ENCODE measurements at regions not wholly inside any gene's neighbourhood (a gene's known extent, or its start where the extent isn't known, plus 50 kb on each side); places are given as distances from the start of the nearest gene placed in this dataset.

DNA sequence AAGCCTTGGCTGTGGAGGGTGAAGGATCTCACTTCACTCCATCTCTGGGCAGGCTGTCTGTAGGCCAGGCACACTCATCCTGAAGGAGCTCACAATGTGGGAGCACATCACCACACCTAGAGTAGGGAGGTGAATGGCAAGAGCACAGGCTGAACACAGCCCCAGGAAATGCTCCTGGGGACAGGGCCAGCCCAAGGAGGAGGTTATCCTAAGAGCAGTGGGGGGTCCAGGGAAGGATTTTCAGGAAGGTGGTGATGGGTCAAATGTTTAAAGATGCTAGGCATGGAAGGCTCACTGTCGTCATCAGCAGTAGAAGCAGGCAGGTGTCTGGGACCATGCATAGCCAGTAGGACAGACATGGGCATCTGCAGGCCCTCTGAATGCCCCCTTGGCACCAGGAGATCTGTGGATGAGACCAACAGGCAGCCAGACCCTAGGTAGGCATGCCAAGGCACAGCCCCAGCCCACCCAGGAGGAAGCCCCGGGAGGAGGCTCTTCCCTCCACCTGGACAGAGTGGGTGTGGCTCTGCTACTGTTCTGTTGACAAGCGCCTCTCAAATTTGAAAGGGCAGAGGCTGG is 91.7 kb upstream of the RAB6C start:
- no peak overlapping the region for H3K4me3 ChIP-seq (replicated peaks; ENCODE audit: low read depth, low read length)
- TF ChIP-seq, protein P1, sequence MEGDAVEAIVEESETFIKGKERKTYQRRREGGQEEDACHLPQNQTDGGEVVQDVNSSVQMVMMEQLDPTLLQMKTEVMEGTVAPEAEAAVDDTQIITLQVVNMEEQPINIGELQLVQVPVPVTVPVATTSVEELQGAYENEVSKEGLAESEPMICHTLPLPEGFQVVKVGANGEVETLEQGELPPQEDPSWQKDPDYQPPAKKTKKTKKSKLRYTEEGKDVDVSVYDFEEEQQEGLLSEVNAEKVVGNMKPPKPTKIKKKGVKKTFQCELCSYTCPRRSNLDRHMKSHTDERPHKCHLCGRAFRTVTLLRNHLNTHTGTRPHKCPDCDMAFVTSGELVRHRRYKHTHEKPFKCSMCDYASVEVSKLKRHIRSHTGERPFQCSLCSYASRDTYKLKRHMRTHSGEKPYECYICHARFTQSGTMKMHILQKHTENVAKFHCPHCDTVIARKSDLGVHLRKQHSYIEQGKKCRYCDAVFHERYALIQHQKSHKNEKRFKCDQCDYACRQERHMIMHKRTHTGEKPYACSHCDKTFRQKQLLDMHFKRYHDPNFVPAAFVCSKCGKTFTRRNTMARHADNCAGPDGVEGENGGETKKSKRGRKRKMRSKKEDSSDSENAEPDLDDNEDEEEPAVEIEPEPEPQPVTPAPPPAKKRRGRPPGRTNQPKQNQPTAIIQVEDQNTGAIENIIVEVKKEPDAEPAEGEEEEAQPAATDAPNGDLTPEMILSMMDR (IDR thresholded peaks at IDR 0.05; ENCODE audit: low read depth, low read length, missing control alignments), result no peak
- no peak for DNase-seq (ENCODE audit: extremely low read depth, low read depth)

DNA sequence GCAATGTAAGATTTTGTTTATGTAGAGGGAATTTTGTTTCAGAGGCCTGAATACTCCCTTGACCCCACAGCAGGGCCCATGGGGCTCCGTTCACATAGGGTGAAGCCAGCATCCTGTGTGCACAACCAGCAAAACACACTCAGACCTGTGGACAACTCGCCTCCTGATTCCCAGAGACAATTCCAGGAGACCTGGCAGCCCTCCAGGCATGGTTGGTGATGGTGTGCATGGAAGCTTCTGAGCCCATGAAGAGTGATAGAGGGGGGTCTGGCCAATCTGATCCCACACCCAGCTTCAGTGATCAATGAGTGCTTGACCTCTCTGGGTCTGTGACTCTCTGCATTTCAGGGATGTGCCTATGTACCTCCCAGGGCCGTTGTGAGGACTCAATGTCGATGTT is 91.0 kb upstream of the RAB6C start:
- TF ChIP-seq, protein P1 (IDR thresholded peaks at IDR 0.05; ENCODE audit: low read depth, low read length, missing control alignments), result no peak
- no peak for DNase-seq (ENCODE audit: extremely low read depth, low read depth)
- H3K4me3 ChIP-seq (replicated peaks; ENCODE audit: low read depth, low read length), result no peak overlapping the region

DNA sequence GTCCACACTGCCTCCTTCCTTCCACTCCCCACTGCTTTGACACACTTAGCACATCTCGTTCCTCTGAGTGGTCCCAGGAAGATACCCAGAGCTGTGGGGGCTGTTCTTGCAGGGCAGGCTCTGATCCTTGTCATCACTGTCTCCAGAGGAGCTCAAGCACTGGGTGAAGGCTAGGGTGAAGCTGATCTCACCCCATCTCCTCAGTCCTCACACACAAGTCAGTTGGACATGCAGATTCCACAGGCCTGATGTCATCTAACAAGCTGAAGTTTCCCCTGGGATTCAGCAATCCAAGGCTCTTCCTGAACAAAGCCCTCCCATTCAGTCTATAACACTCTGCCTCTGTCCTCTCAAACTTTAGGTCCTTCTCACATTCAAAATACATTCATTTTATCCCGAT is 90.6 kb upstream of the RAB6C start:
- no peak overlapping the region for H3K4me3 ChIP-seq (replicated peaks; ENCODE audit: low read depth, low read length)
- TF ChIP-seq, protein P1 (IDR thresholded peaks at IDR 0.05; ENCODE audit: low read depth, low read length, missing control alignments), result no peak
- no peak for DNase-seq (ENCODE audit: extremely low read depth, low read depth)

GRCh38 chr2:129891341-129892320 is 87.8 kb upstream of the RAB6C start:
- H3K4me3 ChIP-seq (replicated peaks; ENCODE audit: low read depth, low read length), result no peak overlapping the region
- TF ChIP-seq, protein P1 (IDR thresholded peaks at IDR 0.05; ENCODE audit: low read depth, low read length, missing control alignments), result no peak
- DNase-seq (ENCODE audit: extremely low read depth, low read depth), result no peak

DNA sequence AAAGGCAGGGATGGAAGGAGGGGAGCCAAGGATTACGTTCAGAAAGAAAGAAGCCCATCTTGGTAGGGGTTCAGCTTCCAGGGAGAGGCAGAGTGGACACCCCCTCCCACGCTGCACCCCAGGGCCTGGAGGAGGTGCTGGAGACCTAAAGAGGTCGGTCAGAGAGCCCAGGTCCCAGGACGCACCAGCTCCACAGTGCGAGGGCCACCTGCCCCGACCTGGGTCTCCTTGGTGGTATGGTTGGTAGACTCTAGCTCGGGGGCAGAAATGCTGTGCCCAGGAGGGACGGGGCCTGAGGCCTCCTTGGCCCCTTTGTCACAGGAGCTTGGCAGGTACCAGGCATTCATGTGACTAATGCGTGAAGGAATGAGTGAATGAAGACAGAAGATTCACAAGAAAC is 87.1 kb upstream of the RAB6C start:
- no peak for DNase-seq (ENCODE audit: extremely low read depth, low read depth)
- TF ChIP-seq, protein P1 (IDR thresholded peaks at IDR 0.05; ENCODE audit: low read depth, low read length, missing control alignments), result no peak
- no peak overlapping the region for H3K4me3 ChIP-seq (replicated peaks; ENCODE audit: low read depth, low read length)

DNA sequence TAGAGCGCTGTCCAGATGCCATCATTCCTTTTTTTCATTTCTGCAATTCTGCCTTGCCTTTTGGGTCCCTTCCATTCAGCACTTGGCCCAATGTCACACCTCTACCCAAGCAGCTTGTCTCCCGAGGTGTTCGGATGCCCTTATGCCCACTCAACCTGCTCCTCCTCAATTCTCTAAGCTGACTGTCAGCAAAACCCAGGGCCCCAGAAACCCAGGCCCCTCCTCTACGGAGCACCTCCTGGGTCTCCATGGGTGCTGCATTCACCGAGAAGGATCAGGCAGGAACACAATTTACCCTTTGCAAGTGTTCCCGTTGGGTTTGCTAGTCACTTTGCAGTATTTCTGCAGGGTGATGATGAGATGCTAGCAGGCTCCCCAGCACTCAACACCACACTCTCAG is 86.7 kb upstream of the RAB6C start:
- DNase-seq (ENCODE audit: extremely low read depth, low read depth), result no peak
- TF ChIP-seq, protein P1 (IDR thresholded peaks at IDR 0.05; ENCODE audit: low read depth, low read length, missing control alignments), result no peak
- H3K4me3 ChIP-seq (replicated peaks; ENCODE audit: low read depth, low read length), result no peak overlapping the region
